ENCODE measurements at regions not wholly inside any gene's neighbourhood (a gene's known extent, or its start where the extent isn't known, plus 50 kb on each side); places are given as distances from the start of the nearest gene placed in this dataset.

DNA sequence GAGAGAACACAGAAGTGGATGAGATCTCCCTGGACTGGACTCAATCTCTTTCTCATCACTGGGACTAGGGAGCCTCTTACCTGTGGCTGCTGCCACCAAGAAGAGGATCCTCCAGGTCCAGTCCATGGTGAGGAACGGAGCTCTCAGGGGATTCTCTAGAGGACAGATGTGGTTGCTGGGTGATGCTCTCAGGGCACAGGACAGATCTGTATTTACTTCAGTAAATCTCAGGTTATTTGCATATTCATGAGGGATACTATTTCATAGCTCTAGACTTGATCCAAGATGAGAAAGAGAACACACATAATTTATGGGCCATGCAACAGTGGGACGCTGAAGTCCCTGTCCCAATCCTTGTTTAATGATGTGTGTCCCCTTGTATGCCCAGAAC is 460.5 kb downstream of the TMEM121 start (continued):
- TF ChIP-seq SP4 (IDR thresholded peaks at IDR 0.05; ENCODE audit: low read length) (no peak), KDM5A (IDR thresholded peaks at IDR 0.05; ENCODE audit: low read length) (no peak), SIX5 (IDR thresholded peaks at IDR 0.05; ENCODE audit: low read depth, low read length) (no peak), FOSL1 (IDR thresholded peaks at IDR 0.05; ENCODE audit: insufficient read depth, low read depth, low read length) (no peak), POU5F1 (IDR thresholded peaks at IDR 0.05; ENCODE audit: low read depth, low read length) (no peak), EZH2 (IDR thresholded peaks at IDR 0.05; ENCODE audit: low read depth, low read length, severe bottlenecking) (no peak), CEBPB (IDR thresholded peaks at IDR 0.05; ENCODE audit: low read depth, low read length) (no peak), JUND (IDR thresholded peaks at IDR 0.05; ENCODE audit: low read length) (no peak), EGR1 (IDR thresholded peaks at IDR 0.05; ENCODE audit: borderline replicate concordance, low read depth, low read length) (no peak), CHD1 (IDR thresholded peaks at IDR 0.05; ENCODE audit: low read depth, low read length) (no peak), TBP (IDR thresholded peaks at IDR 0.05; ENCODE audit: low read depth, low read length) (no peak), ASH2L (IDR thresholded peaks at IDR 0.05; ENCODE audit: low read length) (no peak), CBX5 (IDR thresholded peaks at IDR 0.05; ENCODE audit: low read depth, low read length) (no peak), GTF2F1 (IDR thresholded peaks at IDR 0.05; ENCODE audit: borderline replicate concordance, low read depth, low read length) (no peak)
- TF ChIP-seq, protein P1, sequence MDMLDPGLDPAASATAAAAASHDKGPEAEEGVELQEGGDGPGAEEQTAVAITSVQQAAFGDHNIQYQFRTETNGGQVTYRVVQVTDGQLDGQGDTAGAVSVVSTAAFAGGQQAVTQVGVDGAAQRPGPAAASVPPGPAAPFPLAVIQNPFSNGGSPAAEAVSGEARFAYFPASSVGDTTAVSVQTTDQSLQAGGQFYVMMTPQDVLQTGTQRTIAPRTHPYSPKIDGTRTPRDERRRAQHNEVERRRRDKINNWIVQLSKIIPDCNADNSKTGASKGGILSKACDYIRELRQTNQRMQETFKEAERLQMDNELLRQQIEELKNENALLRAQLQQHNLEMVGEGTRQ (IDR thresholded peaks at IDR 0.05; ENCODE audit: low read length): no peak

All from H1 (cell line).